ENCODE measurements at regions not wholly inside any gene's neighbourhood (a gene's known extent, or its start where the extent isn't known, plus 50 kb on each side); places are given as distances from the start of the nearest gene placed in this dataset.

DNA sequence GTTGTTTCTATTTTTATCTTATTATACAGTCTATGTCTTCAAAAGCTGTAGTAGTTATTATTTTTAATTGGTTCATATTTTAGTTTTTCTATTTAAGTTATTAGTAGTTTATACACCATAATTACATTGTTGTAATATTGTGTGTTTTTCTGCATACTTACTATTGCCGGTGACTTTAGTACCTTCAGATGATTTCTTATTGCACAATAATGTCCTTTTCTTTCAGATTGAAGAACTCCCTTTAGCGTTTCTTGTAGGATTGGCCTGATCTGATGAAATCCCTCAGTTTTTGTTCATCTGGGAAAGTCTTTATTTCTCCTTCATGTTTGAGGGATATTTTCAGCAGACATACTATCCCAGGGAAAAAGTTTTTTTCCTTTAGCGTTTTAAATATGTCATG, 74.3 kb upstream of the CREB5 start:
- TF ChIP-seq EZH2phosphoT487 (IDR thresholded peaks at IDR 0.05; ENCODE audit: borderline replicate concordance, low read depth, low read length), result no peak
- TF ChIP-seq CTCF (conservative IDR thresholded peaks at IDR 0.05; ENCODE audit: low read length), result no peak

Measured in OCI-LY7 (cell line).